GM12801 (cell line): ENCODE measurements at regions not wholly inside any gene's neighbourhood (a gene's known extent, or its start where the extent isn't known, plus 50 kb on each side); places are given as distances from the start of the nearest gene placed in this dataset.

Experiments
- TF ChIP-seq, protein P1 (sequence below): IDR thresholded peaks from one replicate; pipeline ENCODE4 v1.5.1; 2011; ENCODE audit warnings: control low read depth; ENCODE audit not compliant: insufficient read length; ENCODE audit errors: extremely low read depth

DNA sequence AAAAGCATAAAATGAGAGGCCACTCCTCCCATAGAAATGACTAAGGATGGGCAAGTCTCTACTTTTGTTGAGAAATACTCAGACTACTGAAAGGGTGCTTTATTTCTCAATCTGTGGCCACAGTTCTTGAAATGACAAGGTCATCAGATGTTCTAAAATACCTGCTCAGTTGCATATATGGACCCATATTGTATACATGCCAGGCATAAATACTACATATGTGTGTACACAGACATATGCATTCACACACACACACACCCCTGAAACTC lies 691.5 kb upstream of the SORCS1 start:
- TF ChIP-seq, protein P1, sequence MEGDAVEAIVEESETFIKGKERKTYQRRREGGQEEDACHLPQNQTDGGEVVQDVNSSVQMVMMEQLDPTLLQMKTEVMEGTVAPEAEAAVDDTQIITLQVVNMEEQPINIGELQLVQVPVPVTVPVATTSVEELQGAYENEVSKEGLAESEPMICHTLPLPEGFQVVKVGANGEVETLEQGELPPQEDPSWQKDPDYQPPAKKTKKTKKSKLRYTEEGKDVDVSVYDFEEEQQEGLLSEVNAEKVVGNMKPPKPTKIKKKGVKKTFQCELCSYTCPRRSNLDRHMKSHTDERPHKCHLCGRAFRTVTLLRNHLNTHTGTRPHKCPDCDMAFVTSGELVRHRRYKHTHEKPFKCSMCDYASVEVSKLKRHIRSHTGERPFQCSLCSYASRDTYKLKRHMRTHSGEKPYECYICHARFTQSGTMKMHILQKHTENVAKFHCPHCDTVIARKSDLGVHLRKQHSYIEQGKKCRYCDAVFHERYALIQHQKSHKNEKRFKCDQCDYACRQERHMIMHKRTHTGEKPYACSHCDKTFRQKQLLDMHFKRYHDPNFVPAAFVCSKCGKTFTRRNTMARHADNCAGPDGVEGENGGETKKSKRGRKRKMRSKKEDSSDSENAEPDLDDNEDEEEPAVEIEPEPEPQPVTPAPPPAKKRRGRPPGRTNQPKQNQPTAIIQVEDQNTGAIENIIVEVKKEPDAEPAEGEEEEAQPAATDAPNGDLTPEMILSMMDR = no peak

DNA sequence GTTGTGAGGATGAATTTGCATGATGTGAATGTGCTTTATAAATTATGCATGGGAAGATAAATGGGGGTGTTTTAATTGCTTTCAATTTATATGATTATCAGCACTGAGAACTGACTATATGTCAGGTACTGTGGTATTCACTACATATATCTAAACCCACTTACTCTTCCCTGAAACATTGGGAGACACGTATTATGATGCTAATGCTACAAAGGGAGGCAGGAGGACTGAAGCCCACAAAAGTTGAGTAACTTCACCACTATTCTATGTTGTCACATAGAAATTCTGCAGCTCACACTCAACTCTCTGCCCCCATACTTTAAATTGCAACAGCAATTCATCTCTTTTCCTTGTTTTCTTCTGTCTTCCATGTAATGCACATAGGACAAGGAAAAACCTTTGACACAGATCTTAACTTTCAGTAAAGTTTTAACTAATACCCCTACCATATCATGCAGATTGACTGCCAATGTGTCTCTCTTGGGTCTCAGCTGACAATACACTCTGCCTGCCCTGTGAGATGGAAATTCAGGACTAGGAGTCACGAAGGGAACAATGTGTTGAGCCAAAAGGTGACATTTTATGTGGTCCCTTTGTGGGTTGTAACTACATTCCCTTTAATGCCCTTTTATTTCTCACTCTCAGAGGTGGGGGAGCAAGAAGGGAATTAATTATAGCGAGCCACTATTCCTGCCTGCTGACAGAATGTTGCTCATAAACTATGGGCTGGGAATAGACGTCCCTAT lies 691.0 kb upstream of the SORCS1 start:
- TF ChIP-seq, protein P1 = no peak

DNA sequence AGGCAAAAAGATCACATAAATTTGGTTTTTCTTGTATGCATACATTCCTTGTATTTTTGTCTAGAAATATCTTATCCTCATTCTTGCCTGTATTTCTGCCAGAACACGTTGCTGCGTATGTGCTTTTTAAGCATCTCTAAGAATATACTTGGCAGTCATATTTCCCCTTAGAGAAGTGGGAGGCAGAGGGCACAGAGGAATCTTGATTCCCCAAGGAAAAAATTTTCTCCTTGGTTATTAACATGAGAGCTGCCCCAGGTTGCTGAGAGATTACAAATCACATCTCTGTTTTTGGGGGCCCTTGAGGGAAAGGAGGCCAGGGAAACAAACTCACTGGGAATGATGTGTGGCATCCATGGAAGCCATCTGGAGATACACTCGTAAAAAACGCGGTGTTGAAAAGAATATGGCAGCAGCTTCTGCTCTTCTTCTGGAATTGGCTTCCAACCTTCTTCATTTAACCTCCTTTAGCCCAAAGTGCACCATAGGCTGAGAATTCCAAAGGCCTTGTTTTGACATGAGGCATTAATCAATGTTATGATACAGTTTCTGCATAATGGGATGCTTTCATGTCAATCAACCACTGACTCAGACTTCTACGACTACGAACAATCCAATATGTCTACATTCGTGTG lies 684.3 kb upstream of the SORCS1 start:
- TF ChIP-seq, protein P1 = no peak

DNA sequence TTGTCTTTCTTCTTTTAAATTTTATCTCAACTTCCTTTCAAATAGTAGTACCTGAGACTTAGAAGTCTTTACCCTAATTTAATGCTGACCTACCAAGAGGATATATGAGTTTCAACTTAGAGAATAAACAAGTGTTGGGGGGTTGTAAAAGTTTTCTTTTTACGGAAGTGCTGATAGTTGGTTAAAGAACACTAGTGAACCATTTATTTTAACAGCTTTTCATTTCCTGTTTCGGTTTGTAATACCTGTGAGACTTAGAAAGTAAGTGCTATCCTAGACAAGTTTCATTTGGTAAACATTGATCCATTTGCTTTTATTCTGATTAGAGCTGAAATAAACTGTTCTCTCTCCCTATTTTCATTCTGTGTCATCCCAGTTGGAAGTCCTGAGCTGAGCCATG lies 683.1 kb upstream of the SORCS1 start:
- TF ChIP-seq, protein P1 = no peak

DNA sequence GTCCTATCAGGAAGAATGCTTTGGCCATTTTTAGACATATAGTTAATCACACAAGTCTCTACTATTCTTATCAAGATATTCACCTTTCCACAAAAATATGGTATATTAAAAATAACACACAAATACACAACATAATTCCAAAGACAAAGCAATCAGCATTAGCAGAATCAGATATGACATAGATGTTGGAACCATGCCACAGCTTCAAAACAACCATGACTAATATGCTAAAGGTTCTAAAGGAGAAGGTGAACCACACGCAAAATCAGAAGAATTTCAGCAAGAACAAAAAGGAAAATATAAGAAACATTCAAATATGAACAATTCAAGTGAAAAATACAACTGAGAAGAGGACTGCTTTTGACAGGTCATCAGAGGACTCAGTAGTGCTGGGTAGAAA lies 670.2 kb upstream of the SORCS1 start:
- TF ChIP-seq, protein P1 = no peak

DNA sequence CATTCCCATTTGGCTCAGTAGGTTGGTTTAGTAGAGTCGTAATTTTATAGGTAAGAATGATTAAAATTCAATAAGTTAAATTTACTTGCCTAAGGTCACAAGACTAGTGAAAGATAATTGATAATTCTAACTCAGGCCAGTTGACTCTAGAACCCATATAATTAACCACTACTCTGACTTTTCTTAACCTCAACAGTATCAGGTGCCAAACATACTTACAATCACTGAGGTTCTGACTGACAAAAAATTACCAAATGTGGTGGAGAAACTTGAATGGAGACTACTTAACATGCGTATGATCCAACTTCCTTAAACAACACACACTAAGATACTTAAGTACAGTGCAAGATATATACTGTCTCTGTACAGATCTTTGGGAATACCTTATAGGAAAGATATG lies 667.3 kb upstream of the SORCS1 start:
- TF ChIP-seq, protein P1 = no peak

DNA sequence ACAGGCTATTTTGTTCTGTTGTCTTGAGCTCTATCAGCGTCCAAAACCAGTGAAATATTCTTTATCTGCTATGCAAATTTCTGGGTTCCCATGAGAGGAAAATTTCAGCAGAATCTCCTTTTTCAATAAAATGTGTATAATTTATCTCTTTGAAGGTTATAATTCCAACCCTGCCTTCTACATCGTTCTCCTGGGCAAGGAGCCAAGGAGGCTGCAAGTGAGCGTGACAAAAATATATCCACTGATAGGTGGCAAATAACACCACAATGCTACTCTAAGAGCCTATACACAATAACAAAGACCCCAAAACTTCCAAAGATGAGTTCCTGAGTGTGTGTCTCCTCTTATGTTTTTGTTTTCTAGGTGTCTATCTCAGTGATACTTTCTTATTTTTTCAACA lies 664.7 kb upstream of the SORCS1 start:
- TF ChIP-seq, protein P1 = no peak
